ENCODE measurements at regions not wholly inside any gene's neighbourhood (a gene's known extent, or its start where the extent isn't known, plus 50 kb on each side); places are given as distances from the start of the nearest gene placed in this dataset.

DNA sequence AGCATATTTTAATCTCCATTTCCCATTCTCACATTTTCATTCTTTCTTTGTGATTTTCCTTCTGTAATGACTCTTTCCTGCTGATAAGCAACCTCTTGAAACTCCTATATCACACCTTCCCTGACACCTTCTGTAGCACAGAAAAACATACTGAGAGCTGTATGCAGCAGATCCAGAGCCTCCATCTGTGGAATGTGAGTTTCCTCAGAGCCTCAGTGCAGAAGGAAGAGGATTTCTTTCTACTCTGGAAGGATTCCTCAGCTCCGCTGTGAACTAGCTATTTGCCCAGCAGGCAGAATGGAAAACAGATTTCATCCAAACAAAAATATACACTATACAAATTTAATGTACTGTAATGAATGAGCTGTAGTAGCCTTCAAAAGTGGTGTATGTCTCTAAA, 841.3 kb upstream of the ZWINT start:
- TF ChIP-seq, protein P1, sequence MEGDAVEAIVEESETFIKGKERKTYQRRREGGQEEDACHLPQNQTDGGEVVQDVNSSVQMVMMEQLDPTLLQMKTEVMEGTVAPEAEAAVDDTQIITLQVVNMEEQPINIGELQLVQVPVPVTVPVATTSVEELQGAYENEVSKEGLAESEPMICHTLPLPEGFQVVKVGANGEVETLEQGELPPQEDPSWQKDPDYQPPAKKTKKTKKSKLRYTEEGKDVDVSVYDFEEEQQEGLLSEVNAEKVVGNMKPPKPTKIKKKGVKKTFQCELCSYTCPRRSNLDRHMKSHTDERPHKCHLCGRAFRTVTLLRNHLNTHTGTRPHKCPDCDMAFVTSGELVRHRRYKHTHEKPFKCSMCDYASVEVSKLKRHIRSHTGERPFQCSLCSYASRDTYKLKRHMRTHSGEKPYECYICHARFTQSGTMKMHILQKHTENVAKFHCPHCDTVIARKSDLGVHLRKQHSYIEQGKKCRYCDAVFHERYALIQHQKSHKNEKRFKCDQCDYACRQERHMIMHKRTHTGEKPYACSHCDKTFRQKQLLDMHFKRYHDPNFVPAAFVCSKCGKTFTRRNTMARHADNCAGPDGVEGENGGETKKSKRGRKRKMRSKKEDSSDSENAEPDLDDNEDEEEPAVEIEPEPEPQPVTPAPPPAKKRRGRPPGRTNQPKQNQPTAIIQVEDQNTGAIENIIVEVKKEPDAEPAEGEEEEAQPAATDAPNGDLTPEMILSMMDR (optimal IDR thresholded peaks at IDR 0.05 in 1 of 3, IDR thresholded peaks at IDR 0.05 in 1 of 3, conservative IDR thresholded peaks at IDR 0.05 in 1 of 3; ENCODE audit: extremely low read depth in 1 of 3, insufficient read depth in 2 of 3, low read length in 3 of 3) = no peak
- TF ChIP-seq EZH2 (IDR thresholded peaks at IDR 0.05; ENCODE audit: low read length) = no peak
- dilution Hi-C loops (cut with MboI; ENCODE audit: extremely low pct_ligation_motif_present, low sequenced_read_pairs) = no loop called here
- no peak for FAIRE-seq

DNA sequence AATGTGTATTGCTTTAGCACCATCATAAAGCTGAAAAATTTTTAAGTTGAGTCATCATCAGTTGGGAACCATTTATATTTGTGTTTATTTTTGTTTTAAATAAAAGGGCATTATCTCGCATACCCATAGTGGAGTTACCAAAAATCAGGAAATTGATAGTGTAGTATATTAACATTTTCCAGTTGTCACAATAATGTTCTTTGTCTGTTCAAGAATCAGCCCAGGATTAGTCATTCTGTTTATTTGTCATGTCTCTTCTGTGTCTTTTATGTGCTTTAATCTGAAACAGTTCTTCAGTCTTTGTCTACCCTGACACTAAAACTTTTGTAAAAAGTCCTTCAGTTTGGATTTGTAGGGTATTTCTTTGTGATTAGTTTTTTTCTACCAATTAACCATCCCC, 827.8 kb upstream of the ZWINT start:
- DNase-seq (ENCODE audit: low read depth, low spot score) = no peak
- no peaks in the 10 kb centered on the region for H3K36me3 ChIP-seq (ENCODE audit: control insufficient read depth in 2 of 2, extremely low read depth in 1 of 2, insufficient read depth in 2 of 2, low read length in 2 of 2)
- no peaks in the 10 kb centered on the region for H3K9me1 ChIP-seq (ENCODE audit: control insufficient read depth, extremely low read depth, insufficient read depth, low read length)
- FAIRE-seq = no peak
- H3K9me3 ChIP-seq (ENCODE audit: control insufficient read depth, low read depth, low read length) = no peaks in the 10 kb centered on the region
- H4K20me1 ChIP-seq (ENCODE audit: control insufficient read depth, extremely low read depth, insufficient read depth, low read length) = no peaks in the 10 kb centered on the region
- H3K79me2 ChIP-seq (ENCODE audit: control insufficient read depth, insufficient read depth, low read length) = no peaks in the 10 kb centered on the region
- H3K27me3 ChIP-seq (ENCODE audit: control insufficient read depth, extremely low read depth, insufficient read depth, low read length) = no peaks in the 10 kb centered on the region
- no peak overlapping the region for H3K4me3 ChIP-seq (ENCODE audit: control insufficient read depth in 2 of 3, extremely low read depth in 1 of 3, insufficient read depth in 2 of 3, low read depth in 1 of 3, low read length in 3 of 3)
- H2AFZ ChIP-seq (ENCODE audit: control insufficient read depth, low read length) = no peak overlapping the region
- no peak overlapping the region for H3K9ac ChIP-seq (ENCODE audit: control insufficient read depth, extremely low read depth, insufficient read depth, low read length)
- H3K4me2 ChIP-seq (ENCODE audit: control insufficient read depth, extremely low read depth, insufficient read depth, low read depth, low read length) = no peak overlapping the region
- dilution Hi-C loops (cut with MboI; ENCODE audit: extremely low pct_ligation_motif_present, low sequenced_read_pairs) = no loop called here
- H3K4me1 ChIP-seq (ENCODE audit: control insufficient read depth, extremely low read depth, insufficient read depth, low read length) = no peaks in the 10 kb centered on the region
- TF ChIP-seq, protein P1 (optimal IDR thresholded peaks at IDR 0.05 in 1 of 3, IDR thresholded peaks at IDR 0.05 in 1 of 3, conservative IDR thresholded peaks at IDR 0.05 in 1 of 3; ENCODE audit: extremely low read depth in 1 of 3, insufficient read depth in 2 of 3, low read length in 3 of 3) = no peak
- TF ChIP-seq EZH2 (IDR thresholded peaks at IDR 0.05; ENCODE audit: low read length) = no peak
- H3K27ac ChIP-seq (ENCODE audit: control insufficient read depth, insufficient read depth, low read length) = no peak overlapping the region

More for the DNA sequence above, 841.3 kb upstream of the ZWINT start:
- Histone ChIP-seq H3K9ac (ENCODE audit: control insufficient read depth, extremely low read depth, insufficient read depth, low read length) (no peak overlapping the region), H4K20me1 (ENCODE audit: control insufficient read depth, extremely low read depth, insufficient read depth, low read length) (no peaks in the 10 kb centered on the region), H3K4me3 (ENCODE audit: control insufficient read depth in 2 of 3, extremely low read depth in 1 of 3, insufficient read depth in 2 of 3, low read depth in 1 of 3, low read length in 3 of 3) (no peak overlapping the region), H3K4me2 (ENCODE audit: control insufficient read depth, extremely low read depth, insufficient read depth, low read depth, low read length) (no peak overlapping the region), H3K27me3 (ENCODE audit: control insufficient read depth, extremely low read depth, insufficient read depth, low read length) (no peaks in the 10 kb centered on the region), H3K79me2 (ENCODE audit: control insufficient read depth, insufficient read depth, low read length) (no peaks in the 10 kb centered on the region), H2AFZ (ENCODE audit: control insufficient read depth, low read length) (no peak overlapping the region), H3K9me3 (ENCODE audit: control insufficient read depth, low read depth, low read length) (no peaks in the 10 kb centered on the region), H3K27ac (ENCODE audit: control insufficient read depth, insufficient read depth, low read length) (no peak overlapping the region), H3K9me1 (ENCODE audit: control insufficient read depth, extremely low read depth, insufficient read depth, low read length) (no peaks in the 10 kb centered on the region), H3K4me1 (ENCODE audit: control insufficient read depth, extremely low read depth, insufficient read depth, low read length) (no peaks in the 10 kb centered on the region), H3K36me3 (ENCODE audit: control insufficient read depth in 2 of 2, extremely low read depth in 1 of 2, insufficient read depth in 2 of 2, low read length in 2 of 2) (no peaks in the 10 kb centered on the region)
- no peak for DNase-seq (ENCODE audit: low read depth, low spot score)

All from keratinocyte (primary cell).